Uterus (tissue), 2 donors: ENCODE measurements at regions not wholly inside any gene's neighbourhood (a gene's known extent, or its start where the extent isn't known, plus 50 kb on each side); places are given as distances from the start of the nearest gene placed in this dataset.

Experiments
- POLR2A ChIP-seq, 2 donors: fragments of 450-650 bp; IDR thresholded peaks; one replicate each; pipeline ENCODE4 v1.6.1; 2016; ENCODE audit warnings: antibody characterized with exemption in 2 of 2, mild to moderate bottlenecking in 1 of 2, moderate library complexity in 1 of 2
- TF ChIP-seq, protein P1 (sequence below), 4 experiments: fragments of 200-600 bp in 2 of 4; fragments of 450-650 bp in 2 of 4; sonication (generic) in 2 of 4; IDR thresholded peaks; one replicate each; pipeline ENCODE4 v1.5.1; 2016 to 2019; ENCODE audit warnings: antibody characterized with exemption in 4 of 4, mild to moderate bottlenecking in 2 of 4, moderate library complexity in 1 of 4

GRCh38 chr7:41769162-41769561 lies 66.3 kb upstream of the INHBA start:
- TF ChIP-seq, protein P1, sequence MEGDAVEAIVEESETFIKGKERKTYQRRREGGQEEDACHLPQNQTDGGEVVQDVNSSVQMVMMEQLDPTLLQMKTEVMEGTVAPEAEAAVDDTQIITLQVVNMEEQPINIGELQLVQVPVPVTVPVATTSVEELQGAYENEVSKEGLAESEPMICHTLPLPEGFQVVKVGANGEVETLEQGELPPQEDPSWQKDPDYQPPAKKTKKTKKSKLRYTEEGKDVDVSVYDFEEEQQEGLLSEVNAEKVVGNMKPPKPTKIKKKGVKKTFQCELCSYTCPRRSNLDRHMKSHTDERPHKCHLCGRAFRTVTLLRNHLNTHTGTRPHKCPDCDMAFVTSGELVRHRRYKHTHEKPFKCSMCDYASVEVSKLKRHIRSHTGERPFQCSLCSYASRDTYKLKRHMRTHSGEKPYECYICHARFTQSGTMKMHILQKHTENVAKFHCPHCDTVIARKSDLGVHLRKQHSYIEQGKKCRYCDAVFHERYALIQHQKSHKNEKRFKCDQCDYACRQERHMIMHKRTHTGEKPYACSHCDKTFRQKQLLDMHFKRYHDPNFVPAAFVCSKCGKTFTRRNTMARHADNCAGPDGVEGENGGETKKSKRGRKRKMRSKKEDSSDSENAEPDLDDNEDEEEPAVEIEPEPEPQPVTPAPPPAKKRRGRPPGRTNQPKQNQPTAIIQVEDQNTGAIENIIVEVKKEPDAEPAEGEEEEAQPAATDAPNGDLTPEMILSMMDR (IDR thresholded peaks at IDR 0.05) = no peak
- no peak for TF ChIP-seq POLR2A (IDR thresholded peaks at IDR 0.05)
